ENCODE measurements at regions not wholly inside any gene's neighbourhood (a gene's known extent, or its start where the extent isn't known, plus 50 kb on each side); places are given as distances from the start of the nearest gene placed in this dataset.

DNA sequence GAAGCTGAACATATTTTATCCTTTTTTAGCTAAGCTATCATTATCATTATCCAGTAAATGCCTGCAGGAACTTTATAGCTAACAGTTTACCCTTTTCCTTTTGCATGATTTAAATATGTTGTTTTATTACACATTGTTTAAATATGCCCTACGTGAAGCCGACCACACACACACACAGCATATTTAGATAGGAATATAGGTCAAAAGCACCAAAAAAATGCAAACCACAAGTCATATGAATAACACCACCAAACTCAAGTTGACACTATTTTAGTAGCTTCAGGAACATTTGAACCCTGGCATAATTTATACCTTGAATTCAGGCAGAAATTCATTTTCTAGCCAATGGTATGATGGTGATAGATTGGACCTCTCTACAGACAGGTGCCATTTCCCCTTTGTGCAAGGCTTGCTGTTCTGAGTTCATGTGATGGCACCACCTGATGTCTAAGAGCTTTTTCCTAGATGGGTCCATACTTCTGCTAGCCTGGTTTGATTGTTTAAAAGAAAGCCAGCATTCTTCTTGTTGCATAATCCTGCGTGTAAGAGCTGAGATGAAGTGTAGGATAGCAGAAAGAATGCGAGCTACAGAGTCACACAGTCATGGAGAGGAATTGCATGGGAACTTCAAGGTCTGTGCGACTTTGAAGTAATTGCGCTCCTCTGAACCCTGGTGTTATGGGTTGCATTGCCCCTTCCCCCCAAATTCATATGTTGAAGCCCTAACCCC lies 454.8 kb upstream of the SOX5 start:
- DNase-seq = no peak

DNA sequence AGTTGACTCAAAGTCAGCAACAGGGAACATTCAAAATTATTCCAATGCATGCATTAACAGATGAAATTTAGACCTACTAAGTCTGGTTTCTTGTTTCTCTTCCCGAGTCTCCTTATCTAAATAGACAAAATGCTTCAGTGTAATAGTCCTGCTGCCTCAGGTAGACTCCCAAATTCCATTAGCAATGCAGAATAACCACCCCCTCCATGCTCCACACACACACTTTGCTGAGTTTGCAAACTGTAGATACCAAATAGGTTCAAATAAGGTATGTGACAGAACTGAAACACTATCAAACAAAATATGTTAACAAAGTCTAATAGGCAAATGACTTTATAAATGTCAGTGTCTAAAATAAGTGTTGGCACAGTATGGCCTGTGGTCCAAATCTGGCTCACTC lies 451.1 kb upstream of the SOX5 start:
- no peak for DNase-seq

DNA sequence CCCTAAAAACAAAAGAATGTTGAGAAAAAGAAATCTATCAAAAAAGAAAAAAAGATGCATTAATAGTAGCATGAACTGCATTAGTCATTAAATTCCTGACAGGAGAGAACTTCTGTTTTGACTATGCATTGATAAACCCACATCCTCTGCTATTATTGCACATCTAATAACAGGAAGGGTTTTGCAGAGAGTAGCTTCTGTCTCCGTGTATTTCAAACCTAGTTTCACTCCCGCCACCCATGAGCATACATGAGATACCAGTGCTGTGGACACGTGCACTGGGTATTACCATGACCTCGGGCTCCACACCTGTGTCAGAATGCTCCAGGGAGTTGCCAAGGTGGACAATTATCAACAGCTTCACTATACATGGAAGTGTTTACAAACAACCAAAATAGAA lies 449.1 kb upstream of the SOX5 start:
- no peak for DNase-seq

DNA sequence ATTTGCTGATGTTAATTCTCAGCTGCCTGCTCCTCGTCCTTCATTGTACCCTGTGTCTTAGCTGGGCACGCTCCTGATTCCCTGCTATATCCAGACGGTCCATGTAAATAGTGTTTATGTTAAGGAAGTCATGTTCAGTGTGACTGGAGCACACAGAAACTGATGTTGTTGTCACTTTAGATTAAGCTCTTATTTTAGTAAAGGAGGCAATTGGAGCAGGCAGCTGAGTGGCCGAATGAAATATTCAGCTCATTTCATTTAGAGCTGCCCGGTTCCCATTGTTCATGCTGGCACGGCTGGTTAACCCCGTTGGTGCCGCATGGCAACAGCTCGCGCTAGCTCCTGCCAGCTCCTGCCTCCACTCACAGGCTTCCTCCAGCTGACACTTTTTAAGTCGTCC lies 446.8 kb upstream of the SOX5 start:
- DNase-seq = no peak

DNA sequence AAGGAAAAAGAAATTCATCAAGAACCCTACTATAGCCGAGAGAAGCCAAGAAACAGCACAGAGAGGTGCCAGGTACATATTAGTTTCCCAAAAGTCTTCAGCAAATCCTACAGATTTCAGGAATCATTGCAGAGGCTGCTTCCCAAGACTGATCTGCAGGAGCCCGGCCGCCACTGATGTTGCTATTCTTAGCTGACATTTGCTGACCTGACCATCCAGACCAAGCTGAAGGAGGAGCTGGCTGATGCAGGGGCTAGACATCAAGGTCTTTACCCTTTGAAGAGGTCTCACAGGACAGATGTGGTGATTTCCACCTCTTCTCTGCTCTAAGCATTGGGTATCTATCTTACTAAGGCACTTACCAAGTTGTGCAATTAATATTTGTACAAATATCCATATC lies 444.8 kb upstream of the SOX5 start:
- no peak for DNase-seq

DNA sequence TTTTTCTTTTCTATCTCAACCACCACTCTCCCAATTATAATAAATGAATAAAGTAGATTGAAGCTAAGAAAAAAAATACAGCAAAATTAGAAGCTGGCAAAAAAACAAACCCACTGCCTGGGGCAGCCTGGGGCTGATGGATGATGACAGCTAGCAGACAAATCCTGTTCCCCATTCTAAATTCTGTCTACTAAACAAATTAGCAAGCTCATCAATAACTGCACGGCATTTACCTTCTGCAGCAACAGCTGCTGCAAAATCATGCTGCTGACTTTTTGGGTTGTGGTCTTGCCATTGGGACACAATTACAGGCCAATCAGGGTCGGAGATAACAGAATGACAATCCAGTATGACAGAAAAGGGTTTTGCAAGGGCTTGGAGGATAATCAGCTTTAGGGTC lies 443.6 kb upstream of the SOX5 start:
- no peak for DNase-seq

DNA sequence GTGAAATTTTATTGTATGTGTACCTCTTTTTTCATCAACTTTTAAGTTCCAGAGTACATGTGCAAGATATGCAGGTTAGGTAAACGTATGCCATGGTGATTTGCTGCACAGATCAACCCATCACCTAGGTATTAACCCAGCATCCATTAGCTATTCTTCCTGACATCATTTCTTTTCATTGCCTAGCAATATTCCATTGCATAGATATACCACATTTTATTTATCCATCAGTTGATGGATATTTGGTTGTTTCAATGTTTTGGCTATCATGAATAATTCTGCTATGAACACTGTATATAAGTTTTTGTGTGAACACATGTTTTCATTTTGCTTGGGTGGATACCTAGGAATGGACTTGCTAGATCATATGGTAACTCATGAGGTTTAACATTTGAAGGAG lies 439.9 kb upstream of the SOX5 start:
- DNase-seq = no peak

DNA sequence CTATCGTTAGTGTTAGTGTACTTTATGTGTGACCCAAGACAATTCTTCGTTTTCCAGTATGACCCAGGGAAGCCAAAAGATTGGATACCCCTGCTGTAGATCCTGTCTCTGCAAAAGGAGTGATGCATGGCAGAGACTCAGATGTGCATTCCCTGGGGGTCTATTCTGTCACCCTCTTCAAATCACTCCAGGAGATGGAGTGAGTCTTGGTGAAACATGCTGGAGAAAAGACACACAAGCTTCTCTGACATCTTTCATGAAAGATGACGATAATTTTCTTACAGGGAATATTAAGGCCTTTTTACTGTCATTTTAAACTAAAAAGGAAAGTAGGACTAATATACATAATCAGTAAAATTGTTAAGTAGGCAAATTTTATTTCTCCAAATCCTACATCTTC lies 437.9 kb upstream of the SOX5 start:
- DNase-seq = no peak

DNA sequence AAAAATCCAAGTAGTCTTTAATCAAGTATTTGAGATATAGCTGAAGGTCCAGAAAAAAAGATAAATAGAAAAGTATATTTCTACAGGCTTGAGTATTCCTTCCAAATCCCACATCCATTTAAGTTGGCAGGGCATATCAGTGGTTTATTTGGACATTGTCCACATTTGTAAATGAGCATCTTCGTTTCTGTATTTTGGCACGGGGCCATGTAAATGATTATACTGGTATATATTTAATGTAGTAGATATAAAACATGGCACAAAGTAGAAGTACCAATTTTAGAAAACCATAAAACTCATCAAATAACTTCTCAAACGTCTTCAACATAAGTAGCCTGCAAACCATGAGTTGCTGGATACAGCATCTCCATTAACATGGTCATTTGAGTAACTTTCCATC lies 437.4 kb upstream of the SOX5 start:
- DNase-seq = no peak

DNA sequence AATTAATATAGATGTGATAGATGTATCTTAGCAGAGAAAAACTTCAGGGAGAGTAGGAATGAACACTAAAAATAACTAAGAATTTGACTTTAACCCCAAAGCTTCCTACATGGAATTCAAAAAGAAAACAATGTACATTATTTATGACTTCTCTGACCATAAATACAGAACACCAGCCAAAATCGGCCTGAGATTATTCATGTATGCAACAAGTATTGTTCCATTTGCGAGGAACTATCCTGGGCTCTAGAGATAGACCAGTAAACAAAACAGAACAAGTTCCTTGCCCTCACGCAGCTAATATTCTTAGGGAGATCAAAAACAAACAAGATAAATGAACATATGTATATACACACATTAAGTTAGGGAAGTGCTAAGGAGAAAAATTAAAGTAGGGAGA lies 432.3 kb upstream of the SOX5 start:
- no peak for DNase-seq

DNA sequence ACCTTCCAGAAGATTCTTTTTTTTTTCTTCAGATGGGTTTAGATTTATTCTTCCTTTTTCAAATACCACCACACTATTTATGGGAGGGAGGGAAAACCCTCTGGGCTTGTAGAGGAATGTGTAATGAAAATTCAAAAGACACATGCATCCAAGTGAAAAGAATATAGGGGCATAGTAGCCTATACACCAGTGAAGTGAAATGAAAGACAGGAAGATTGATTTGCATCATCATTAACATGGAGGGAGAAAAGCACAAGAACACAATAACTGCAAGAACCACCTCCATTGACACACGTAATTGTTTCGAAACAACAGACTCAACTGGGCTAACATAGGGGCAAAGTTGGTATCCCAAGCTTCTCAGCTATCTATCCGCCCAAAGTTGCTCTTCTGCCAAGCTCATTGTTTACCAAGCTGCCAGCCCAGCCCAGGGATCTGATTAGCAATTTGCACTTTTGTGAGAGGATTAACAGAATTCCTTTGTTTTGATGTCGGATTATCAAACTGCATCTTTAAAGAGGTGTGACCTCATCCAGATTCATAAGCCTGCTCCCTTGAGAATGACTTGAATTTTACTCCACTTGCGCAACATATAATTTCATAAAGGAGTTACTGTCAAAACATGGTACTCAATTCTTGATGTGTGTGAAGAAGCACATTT lies 430.5 kb upstream of the SOX5 start:
- DNase-seq = no peak

DNA sequence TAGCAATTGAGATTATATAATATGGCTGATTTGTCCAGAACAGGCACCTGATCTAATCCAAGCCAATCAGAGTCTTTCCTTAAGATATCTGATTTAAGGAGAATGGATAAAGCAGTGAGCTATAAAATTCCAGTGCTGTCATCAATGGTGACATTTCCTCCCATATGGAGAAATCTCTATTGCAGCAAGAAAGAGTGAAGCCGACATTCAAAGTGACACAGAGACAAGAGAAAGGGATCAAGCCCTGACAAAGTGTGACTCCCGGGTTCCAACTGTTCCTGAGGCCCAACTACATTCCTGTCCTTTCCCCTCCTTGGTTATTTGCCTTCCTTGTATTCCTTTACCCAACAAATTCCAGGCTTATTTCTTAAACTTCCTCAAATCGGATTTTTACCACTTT lies 430.0 kb upstream of the SOX5 start:
- no peak for DNase-seq

DNA sequence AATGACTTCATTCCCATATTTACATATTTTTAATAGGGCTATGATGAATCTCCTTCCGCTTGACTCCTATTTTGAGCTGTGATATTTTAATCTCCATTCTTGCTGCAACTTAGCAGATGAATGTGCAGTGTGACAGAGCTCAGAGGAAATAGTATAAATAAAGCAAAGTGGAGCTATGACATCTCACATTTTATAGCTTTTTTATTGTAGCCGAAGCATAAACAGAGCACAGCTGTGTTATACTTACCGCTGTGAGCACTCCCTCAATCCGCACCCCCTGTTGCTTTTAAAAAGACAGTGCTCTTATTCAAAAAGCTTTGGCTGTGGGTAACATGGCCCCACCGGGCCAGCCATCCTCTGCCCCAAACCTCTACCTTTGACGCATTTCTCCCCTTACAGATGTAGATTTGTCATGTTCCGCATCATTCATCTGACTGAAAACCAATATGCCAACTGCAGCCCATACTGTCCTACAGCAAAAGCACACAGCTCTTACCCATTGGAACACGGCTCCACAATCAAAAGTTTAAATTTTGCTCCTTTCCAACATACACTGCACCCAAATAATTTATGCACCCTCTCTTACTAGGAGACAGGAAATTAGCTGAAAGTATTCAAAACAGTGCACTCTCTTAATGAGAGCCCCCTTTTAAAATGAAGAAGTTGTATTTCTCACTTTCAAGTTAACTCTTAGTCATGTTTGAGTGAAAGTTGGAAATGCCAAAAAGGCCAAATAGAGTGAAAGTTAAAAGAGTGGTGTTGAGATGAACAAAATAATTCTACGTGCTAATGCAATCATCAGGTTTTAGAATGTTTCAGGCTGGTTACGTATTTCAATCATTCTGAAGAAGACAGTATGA lies 429.3 kb upstream of the SOX5 start:
- no peak for DNase-seq

DNA sequence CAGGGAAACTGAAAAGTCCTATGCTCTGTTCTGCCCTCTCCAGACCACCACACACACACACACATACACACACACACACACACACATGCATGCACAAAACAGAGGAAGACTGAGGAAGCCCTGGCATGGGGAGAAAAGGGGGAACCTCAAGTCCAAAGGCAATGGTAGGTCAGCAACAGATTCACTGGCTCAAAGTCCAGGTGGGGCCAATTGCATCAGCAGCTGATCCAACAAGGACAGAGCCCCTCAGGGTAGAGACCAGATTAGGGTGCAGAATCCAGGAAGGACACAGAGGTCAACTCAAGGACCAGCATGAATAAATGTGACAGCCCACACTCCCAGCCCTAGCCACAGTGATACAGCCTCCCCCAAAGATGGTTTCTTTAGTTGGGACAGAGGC lies 425.0 kb upstream of the SOX5 start:
- no peak for DNase-seq

DNA sequence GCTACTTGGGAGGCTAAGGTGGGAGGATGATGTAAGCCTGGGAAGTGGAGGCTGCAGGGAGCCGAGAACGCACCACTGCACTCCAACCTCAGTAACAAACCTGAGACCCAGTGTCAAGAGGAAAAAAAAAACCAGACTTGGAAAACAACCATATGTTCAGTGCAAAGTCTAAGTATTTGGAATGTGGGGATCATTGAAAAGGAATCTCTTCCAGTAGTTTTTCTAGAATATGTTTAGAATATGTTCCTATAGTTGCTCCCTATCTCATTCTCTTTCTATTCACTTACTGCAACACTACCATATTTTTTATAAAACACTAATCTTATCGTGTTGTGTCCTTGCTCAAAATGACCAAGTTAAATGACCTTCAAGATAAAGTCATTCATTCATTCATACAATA lies 423.5 kb upstream of the SOX5 start:
- DNase-seq = no peak

DNA sequence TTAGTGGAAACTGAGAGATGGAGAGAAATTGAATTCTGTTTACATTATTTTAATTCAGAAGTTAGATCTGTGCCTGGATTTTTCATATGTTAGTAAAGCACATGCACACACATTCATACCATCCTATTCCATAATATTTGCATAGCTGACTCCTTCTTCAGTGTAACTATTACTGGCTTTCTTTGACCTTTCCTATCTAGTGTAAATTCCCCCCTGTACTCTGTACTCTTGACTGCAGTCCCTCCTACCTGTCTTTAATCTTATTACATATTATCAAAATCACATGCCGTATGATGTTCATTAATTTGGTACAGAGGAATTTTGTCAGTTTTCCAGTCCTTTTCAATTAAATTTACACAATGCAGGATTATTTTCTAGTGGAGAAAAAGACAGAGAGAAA lies 417.0 kb upstream of the SOX5 start:
- DNase-seq = no peak

DNA sequence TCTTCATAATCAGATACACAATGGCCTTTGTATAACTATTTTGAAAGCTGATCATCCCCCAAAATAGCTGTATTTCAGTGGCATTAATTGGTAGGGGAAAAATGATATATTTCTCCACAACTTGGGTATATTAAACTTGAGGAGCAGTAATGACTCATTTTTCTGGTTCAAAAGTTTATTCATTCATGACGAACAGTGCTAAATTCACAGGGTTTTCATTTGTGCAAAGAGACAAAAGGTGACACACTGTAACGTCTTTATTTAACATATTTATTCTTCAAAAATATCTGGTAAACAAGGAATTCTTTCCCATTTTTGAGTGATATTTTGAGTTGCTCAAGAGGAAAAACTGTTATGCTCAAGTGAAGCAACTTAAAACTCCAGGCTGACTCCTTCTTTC lies 415.5 kb upstream of the SOX5 start:
- DNase-seq = no peak

DNA sequence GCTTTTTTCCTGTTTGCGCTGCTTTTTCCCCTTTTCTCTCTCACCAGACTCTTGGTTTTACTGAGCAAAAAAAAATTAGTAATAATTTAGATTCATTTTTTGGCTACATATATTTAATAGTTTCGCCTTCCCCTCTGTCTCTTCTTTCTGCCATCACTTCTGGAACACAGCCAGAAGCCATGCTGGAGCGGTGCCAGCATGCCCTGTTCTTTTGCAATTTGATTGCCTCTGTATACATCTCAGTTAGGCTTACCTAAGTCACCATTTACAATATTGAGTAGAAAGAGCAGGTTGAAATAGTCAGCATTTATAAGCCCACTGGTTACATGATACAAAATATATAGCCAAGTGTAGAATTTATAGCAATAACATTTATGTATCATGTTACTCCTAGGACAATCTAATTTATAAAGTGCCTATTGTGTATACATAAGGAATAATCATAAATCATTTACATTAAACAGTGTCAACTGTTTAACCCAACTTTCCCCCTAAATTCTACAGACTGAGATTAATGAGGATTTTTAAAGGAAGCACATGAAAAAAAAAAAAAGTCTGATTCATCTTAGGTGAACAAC lies 413.8 kb upstream of the SOX5 start:
- DNase-seq = no peak

DNA sequence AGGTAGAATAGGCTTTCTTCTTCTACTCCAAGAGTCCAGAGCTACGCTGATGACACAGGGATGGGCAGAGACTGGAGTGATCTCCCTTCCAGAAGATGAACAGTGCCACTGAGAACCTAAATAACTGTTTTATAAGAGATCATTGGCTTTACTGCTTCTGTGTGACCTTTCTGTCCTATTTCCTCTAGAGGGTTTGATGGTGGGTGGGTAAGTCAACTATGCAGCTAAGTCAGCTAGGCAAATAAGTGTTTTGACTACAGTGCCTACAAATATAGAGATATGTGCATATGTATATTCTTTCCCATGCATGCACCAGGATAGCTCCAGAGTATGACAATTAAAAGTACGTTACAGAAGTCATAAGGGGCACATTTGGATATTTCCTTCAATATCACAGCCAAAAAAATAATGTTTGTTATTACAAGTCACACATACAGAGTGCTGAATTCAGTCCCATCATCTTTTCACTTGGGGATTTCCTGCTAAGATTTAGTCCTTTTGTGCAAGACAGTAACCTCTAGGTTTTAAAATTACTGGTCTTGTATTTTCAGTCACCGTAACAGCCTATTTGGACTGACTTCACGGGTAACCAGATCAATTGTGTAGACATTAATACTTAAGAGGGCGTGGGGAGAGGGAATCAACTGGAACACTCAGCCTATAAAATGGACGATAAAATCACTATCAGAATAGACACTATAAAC lies 412.6 kb upstream of the SOX5 start:
- no peak for DNase-seq

DNA sequence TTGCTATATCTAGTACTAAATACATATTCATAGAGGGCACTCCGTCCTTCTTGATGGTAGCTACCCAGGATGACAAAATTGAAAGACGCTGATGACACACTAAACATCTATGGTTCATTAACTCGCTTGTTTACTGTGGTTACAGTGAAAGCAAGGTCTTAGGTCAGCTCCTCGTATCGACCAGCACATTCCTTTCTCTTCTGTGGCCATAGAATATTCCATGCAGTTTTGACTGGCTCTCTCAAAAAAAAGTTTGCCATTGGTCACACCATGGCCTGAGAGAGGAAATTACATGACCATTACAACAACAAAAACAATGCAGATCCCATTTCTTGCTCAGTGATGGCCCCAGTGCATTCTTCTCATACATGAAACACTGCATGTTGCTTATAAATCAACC lies 411.4 kb upstream of the SOX5 start:
- DNase-seq = no peak

DNA sequence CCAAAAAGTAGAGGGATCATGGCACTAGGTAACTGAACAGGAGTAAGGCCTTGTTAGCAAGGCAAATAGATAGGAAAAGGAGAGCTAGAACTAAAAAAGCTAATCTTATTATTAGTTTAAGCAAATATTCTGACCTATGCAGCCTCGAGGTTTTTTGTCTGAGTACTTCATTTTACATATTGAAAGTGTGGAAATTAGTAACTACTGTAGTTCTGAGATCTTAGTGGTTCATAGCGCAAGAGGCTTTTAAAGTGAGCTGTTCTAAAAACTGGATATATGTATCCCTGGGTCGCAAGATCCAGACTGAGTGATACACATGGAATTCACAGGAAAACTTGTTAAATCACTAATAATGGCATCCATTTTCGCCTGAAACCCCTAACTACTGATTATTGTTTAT lies 411.0 kb upstream of the SOX5 start:
- DNase-seq = no peak

DNA sequence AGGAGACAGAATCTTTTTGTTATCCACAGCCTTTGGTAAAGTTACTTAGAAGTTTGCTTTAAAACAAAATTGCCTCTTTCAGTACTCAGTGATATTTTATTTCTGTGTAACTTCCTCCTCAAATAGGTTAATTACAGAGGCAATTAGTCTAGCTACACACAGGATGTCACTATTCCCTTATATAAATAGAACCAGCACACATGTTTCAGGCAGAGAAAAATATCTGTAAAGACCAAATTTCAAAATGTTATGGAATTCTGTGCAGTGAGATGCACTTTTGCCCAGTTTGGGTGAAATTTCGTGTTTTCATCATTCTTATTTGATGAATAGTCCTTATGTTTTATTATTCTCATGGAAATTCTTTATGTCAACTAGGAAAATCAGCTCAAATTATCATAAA lies 410.6 kb upstream of the SOX5 start:
- peak; percentile 10 for DNase-seq

DNA sequence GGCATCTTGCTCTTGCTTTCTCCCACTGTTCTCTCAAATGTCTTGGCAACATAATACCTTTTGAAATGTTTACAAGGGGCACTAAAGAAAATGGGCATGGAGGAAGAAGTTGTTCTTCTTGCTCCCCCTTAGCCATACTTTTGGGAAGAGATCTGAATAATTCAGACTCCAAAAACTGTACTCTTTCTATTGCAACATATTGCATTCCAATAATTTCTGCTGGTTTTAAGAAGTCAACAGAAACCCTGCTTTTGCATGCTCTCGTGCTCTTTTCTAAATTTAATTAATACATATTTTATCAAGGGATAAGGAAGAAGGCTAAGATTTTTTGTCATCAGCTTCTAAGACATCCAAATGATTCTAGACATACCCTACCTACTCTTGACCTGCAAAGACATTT lies 409.9 kb upstream of the SOX5 start:
- no peak for DNase-seq

Measured in hematopoietic multipotent progenitor cell treated with erythropoietin and hydrocortisone succinate and interleukin-3 and kit ligand, for 4 days (in vitro differentiated cells).